GM23248 (cell line): ENCODE measurements at regions not wholly inside any gene's neighbourhood (a gene's known extent, or its start where the extent isn't known, plus 50 kb on each side); places are given as distances from the start of the nearest gene placed in this dataset.

Source experiments
- DNase-seq: peaks from one replicate; pipeline ENCODE4 v3.0.0-alpha.2; 2015
- H2AFZ ChIP-seq: fragments of 200-600 bp; sonication (generic); 2 replicates; pipeline ENCODE4 v1.6.1; 2016; ENCODE audit warnings: antibody characterized with exemption
- H3F3A ChIP-seq: fragments of 200-600 bp; sonication (generic); 2 replicates; pipeline ENCODE4 v1.6.1; 2016; ENCODE audit warnings: mild to moderate bottlenecking, antibody characterized with exemption, mixed run types; ENCODE audit not compliant: insufficient read depth
- H3K27ac ChIP-seq: fragments of 200-600 bp; sonication (generic); 2 replicates; pipeline ENCODE4 v1.5.1; 2016; ENCODE audit warnings: mild to moderate bottlenecking
- H3K27me3 ChIP-seq: fragments of 200-600 bp; sonication (generic); replicated peaks from 2 replicates; pipeline ENCODE4 v1.6.1; 2016; ENCODE audit warnings: mild to moderate bottlenecking; ENCODE audit not compliant: insufficient read depth
- H3K36me3 ChIP-seq: fragments of 200-600 bp; sonication (generic); 2 replicates; pipeline ENCODE4 v1.6.1; 2016; ENCODE audit warnings: low read depth, mild to moderate bottlenecking
- H3K4me1 ChIP-seq: fragments of 200-600 bp; sonication (generic); 2 replicates; pipeline ENCODE4 v1.6.1; 2016; ENCODE audit warnings: mild to moderate bottlenecking; ENCODE audit not compliant: insufficient read depth
- H3K4me2 ChIP-seq: fragments of 200-600 bp; sonication (generic); one replicate; pipeline ENCODE4 v1.6.1; 2016; ENCODE audit warnings: mild to moderate bottlenecking; ENCODE audit not compliant: unreplicated experiment
- H3K4me3 ChIP-seq: fragments of 200-600 bp; sonication (generic); 2 replicates; pipeline ENCODE4 v1.5.1; 2016; ENCODE audit warnings: mild to moderate bottlenecking
- H3K79me2 ChIP-seq: fragments of 200-600 bp; sonication (generic); 2 replicates; pipeline ENCODE4 v1.6.1; 2016; ENCODE audit warnings: mild to moderate bottlenecking; ENCODE audit not compliant: insufficient read depth
- H3K9ac ChIP-seq: fragments of 200-600 bp; sonication (generic); 2 replicates; pipeline ENCODE4 v1.6.1; 2016; ENCODE audit warnings: mild to moderate bottlenecking
- H3K9me2 ChIP-seq: fragments of 200-600 bp; sonication (generic); 2 replicates; pipeline ENCODE4 v1.6.1; 2016; ENCODE audit warnings: mixed run types, mild to moderate bottlenecking, moderate library complexity; ENCODE audit not compliant: insufficient read depth
- H3K9me3 ChIP-seq: fragments of 200-600 bp; sonication (generic); one replicate; pipeline ENCODE4 v1.6.1; 2017; ENCODE audit warnings: low read depth
- H4K20me1 ChIP-seq: fragments of 200-600 bp; sonication (generic); 2 replicates; pipeline ENCODE4 v1.6.0; 2016; ENCODE audit not compliant: insufficient read depth
- EZH2 ChIP-seq: fragments of 200-600 bp; sonication (generic); IDR thresholded peaks from 2 replicates; pipeline ENCODE4 v1.6.1; 2018; ENCODE audit warnings: antibody characterized with exemption, mild to moderate bottlenecking; ENCODE audit not compliant: insufficient read depth, poor library complexity, severe bottlenecking
- EZH2phosphoT487 ChIP-seq: fragments of 200-600 bp; sonication (generic); IDR thresholded peaks from 2 replicates; pipeline ENCODE4 v1.6.1; 2018; ENCODE audit warnings: antibody characterized with exemption, moderate library complexity, mild to moderate bottlenecking, low read depth; ENCODE audit not compliant: insufficient read depth
- WGBS, 2 experiments: methylation state at CpG; one replicate each; pipeline ENCODE4 v1.1.6; 2015 to 2017; ENCODE audit warnings: low lambda C conversion rate in 2 of 2, low coverage in 1 of 2; ENCODE audit errors: missing lambda C conversion rate in 2 of 2; 5-methylcytosine and 5-hydroxymethylcytosine counted together
- in situ Hi-C: fragments of 300-500 bp; cut with MboI; formaldehyde crosslinking; loops from 2 replicates; pipeline ENCODE4 v1.15.0; 2020

DNA sequence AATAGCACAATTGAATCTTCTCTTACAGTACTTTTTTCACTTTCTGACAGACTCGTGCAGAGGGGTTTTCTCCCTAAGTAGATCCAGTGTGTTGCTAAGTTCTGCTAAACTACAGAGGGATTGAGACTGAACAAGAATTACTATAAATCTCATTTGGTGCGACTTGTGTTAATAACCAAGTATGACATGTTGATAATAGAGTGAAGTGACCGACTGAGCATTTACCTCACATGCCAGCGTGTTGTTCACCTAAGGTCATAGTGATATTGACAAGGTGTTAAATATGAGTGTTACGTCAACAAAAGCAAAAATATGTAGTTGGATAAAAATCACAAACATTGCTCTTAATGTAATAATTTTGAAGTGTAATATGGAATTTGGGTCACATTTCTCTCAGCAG, 97.8 kb upstream of the PDE3A start:
- Histone ChIP-seq H3K4me3 (no peak overlapping the region), H3K9ac (no peak overlapping the region), H3K36me3 (no peaks in the 10 kb centered on the region), H4K20me1 (no peaks in the 10 kb centered on the region), H3K4me1 (no peaks in the 10 kb centered on the region), H2AFZ (no peak overlapping the region), H3K27ac (no peak overlapping the region), H3K9me3 (no peaks in the 10 kb centered on the region), H3K9me2 (no peaks in the 10 kb centered on the region), H3K79me2 (no peaks in the 10 kb centered on the region), H3K27me3 (no peaks in the 10 kb centered on the region), H3K4me2 (no peak overlapping the region), H3F3A (no peaks in the 10 kb centered on the region)
- no peak for DNase-seq
- in situ Hi-C loops: no loop called here
- 38 to 40% methylated on average over 5 of the region's 5 CpGs for WGBS, 2 experiments
- TF ChIP-seq EZH2phosphoT487: no peak
- no peak for TF ChIP-seq EZH2

DNA sequence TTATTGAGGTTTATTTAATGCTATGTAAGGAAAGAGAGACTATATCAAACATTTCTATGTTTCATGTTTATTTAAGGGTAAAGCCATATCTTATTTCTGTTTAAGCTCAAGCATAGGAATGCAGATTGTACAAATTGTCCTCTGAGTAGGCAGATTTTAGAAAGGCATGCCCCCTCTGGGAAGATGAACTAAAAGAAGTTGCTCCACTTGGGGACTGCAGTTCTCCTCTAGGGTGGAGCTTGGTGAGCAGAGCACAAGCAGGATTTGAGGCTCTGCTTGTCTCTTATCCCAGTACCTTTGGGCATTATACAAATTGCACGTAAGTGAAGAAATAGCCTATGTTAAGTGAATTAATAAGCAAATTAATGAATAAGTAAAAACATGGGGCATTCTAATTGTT, 96.2 kb upstream of the PDE3A start:
- WGBS, 2 experiments: 47 to 59% methylated on average over 1 of the region's 1 CpG
- no peak for DNase-seq
- TF ChIP-seq EZH2 (no peak), EZH2phosphoT487 (no peak)
- no peaks in the 10 kb centered on the region for H3K9me2 ChIP-seq
- in situ Hi-C loops: no loop called here
- no peaks in the 10 kb centered on the region for H3K4me1 ChIP-seq
- 0 out of 2 replicates have a peak, but pooled peaks cover 6% of the 10 kb centered on the region for H3K27me3 ChIP-seq
- no peak overlapping the region for H3K4me2 ChIP-seq
- H2AFZ ChIP-seq: no peak overlapping the region
- no peaks in the 10 kb centered on the region for H3K36me3 ChIP-seq
- no peak overlapping the region for H3K27ac ChIP-seq
- no peak overlapping the region for H3K4me3 ChIP-seq
- no peaks in the 10 kb centered on the region for H3K9me3 ChIP-seq
- no peak overlapping the region for H3K9ac ChIP-seq
- H3F3A ChIP-seq: no peaks in the 10 kb centered on the region
- no peaks in the 10 kb centered on the region for H3K79me2 ChIP-seq
- no peaks in the 10 kb centered on the region for H4K20me1 ChIP-seq

DNA sequence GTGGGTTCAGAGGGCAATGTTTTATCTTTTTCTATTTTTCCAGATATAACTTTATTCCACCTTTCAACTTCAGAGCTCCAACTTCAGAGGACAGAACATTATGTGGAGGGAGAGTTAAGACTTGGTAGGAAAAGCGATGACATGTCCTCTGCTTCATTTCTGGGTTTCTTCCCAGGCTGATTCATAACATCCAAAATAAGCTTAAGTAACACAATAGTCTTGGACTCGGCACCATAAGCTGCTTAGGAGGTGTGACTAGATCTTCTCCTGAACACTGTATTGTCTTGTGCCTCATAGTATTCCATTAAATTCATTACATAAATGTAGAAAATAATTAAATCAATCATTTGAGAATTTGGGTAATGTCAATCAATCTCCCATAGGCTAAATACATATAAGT, 95.5 kb upstream of the PDE3A start:
- Histone ChIP-seq H3K27me3 (0 out of 2 replicates have a peak, but pooled peaks cover 6% of the 10 kb centered on the region), H3K36me3 (no peaks in the 10 kb centered on the region)
- 0 to 4% methylated on average over 2 of the region's 2 CpGs for WGBS, 2 experiments

DNA sequence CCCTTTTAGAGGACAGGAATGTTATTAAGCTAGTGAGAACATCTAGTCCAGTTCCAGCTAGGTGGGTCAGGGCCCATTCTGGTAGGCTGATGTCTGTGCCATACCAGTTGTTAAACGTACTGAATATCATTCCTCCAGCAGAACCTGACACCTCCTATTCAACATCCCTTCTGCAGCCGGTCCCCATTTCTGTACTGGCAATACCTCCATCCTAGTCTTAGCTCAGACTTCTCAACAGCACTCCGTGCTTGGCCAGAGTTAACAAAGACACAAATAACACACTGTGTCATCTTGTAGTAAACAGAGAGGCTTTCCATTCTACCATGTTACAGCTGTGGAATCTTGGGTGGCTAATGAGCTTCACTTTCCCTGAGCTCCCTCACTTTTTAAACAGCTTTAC, 94.3 kb upstream of the PDE3A start:
- Histone ChIP-seq H3K9me2 (no peaks in the 10 kb centered on the region), H3K4me2 (no peak overlapping the region), H3K79me2 (no peaks in the 10 kb centered on the region), H3K27me3 (0 out of 2 replicates have a peak, but pooled peaks cover 6% of the 10 kb centered on the region), H3K36me3 (no peaks in the 10 kb centered on the region), H3K4me3 (no peak overlapping the region), H2AFZ (no peak overlapping the region), H3K27ac (no peak overlapping the region), H3K9me3 (no peaks in the 10 kb centered on the region), H3F3A (no peaks in the 10 kb centered on the region), H4K20me1 (no peaks in the 10 kb centered on the region), H3K4me1 (no peaks in the 10 kb centered on the region), H3K9ac (no peak overlapping the region)
- 2% methylated on average over 3 of the region's 3 CpGs for WGBS, 2 experiments
- TF ChIP-seq EZH2phosphoT487 (no peak), EZH2 (no peak)
- in situ Hi-C loops: no loop called here
- DNase-seq: no peak

More for the DNA sequence above, 95.5 kb upstream of the PDE3A start:
- H3K79me2 ChIP-seq: no peaks in the 10 kb centered on the region
- no peak overlapping the region for H3K9ac ChIP-seq
- H3K4me3 ChIP-seq: no peak overlapping the region
- H2AFZ ChIP-seq: no peak overlapping the region
- DNase-seq: peak; percentile 48
- H3F3A ChIP-seq: no peaks in the 10 kb centered on the region
- H3K4me2 ChIP-seq: no peak overlapping the region
- H3K9me2 ChIP-seq: no peaks in the 10 kb centered on the region
- no peaks in the 10 kb centered on the region for H3K4me1 ChIP-seq
- in situ Hi-C loops: no loop called here
- no peak overlapping the region for H3K27ac ChIP-seq
- H4K20me1 ChIP-seq: no peaks in the 10 kb centered on the region
- H3K9me3 ChIP-seq: no peaks in the 10 kb centered on the region
- TF ChIP-seq EZH2phosphoT487: no peak
- TF ChIP-seq EZH2: no peak

DNA sequence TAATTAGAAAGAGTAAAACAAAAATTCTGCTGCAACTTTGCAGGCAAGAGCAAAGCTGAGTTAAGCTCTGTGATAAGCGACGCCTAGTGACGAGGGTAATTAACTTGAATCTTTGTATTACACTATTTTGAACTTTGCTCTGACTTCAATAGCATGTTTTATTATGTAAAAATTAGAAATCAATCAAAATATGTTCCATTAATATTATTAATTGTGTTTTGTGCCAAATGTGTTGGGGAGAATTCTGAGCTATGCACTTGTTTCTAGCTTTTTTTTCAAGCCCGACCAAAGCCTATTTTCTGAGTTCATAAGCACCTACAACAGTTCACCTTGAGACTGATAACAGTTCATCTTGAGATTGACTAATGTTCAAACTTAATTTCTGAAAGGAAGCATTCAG, 90.1 kb upstream of the PDE3A start:
- Histone ChIP-seq H3K9ac (no peak overlapping the region), H3K9me3 (no peaks in the 10 kb centered on the region), H4K20me1 (no peaks in the 10 kb centered on the region), H3F3A (no peaks in the 10 kb centered on the region), H3K27me3 (0 out of 2 replicates have a peak, but pooled peaks cover 9% of the 10 kb centered on the region), H3K4me3 (no peak overlapping the region), H3K36me3 (no peaks in the 10 kb centered on the region), H2AFZ (no peak overlapping the region), H3K79me2 (no peaks in the 10 kb centered on the region), H3K4me1 (no peaks in the 10 kb centered on the region), H3K4me2 (no peak overlapping the region), H3K27ac (no peak overlapping the region), H3K9me2 (no peaks in the 10 kb centered on the region)
- no peak for TF ChIP-seq EZH2
- no peak for TF ChIP-seq EZH2phosphoT487
- in situ Hi-C loops: no loop called here
- DNase-seq: no peak
- WGBS, 2 experiments: 50 to 69% methylated on average over 4 of the region's 4 CpGs
